Keratinocyte (primary cell): ENCODE measurements at regions not wholly inside any gene's neighbourhood (a gene's known extent, or its start where the extent isn't known, plus 50 kb on each side); places are given as distances from the start of the nearest gene placed in this dataset.

ENCODE experiments used
- DNase-seq: peaks from one replicate; pipeline ENCODE4 v3.0.0-alpha.2; 2011; ENCODE audit warnings: low read depth, missing footprints, low spot score
- FAIRE-seq: peaks from 2 replicates; lab custom pipeline; 2011; peaks lifted over from hg19 to GRCh38; lab: Jason Lieb, UNC
- H2AFZ ChIP-seq: 2 replicates; pipeline ENCODE4 v1.6.0; 2012; ENCODE audit warnings: low read length, control low read depth, inconsistent platforms; ENCODE audit not compliant: control insufficient read depth
- H3K27ac ChIP-seq: 2 replicates; pipeline ENCODE4 v1.5.1; 2011; ENCODE audit warnings: low read length; ENCODE audit not compliant: control insufficient read depth, insufficient read depth
- H3K27me3 ChIP-seq: 3 replicates; pipeline ENCODE4 v1.6.0; 2011; ENCODE audit warnings: low read length; ENCODE audit not compliant: control insufficient read depth, insufficient read depth; ENCODE audit errors: extremely low read depth
- H3K36me3 ChIP-seq, 2 experiments: 2 replicates in 1 of 2; 3 replicates in 1 of 2; pipeline ENCODE4 v1.5.1; 2011; ENCODE audit warnings: low read length in 2 of 2, mild to moderate bottlenecking in 1 of 2; ENCODE audit not compliant: control insufficient read depth in 2 of 2, insufficient read depth in 2 of 2; ENCODE audit errors: extremely low read depth in 1 of 2
- H3K4me1 ChIP-seq: 3 replicates; pipeline ENCODE4 v1.5.1; 2011; ENCODE audit warnings: low read length; ENCODE audit not compliant: control insufficient read depth, insufficient read depth; ENCODE audit errors: extremely low read depth
- H3K4me2 ChIP-seq: 3 replicates; pipeline ENCODE4 v1.6.0; 2011; ENCODE audit warnings: low read depth, low read length; ENCODE audit not compliant: control insufficient read depth, insufficient read depth; ENCODE audit errors: extremely low read depth
- H3K4me3 ChIP-seq, 3 experiments: fragments of 200-600 bp in 1 of 3; sonication (generic) in 1 of 3; 2 replicates in 2 of 3; 3 replicates in 1 of 3; pipeline ENCODE4 v1.5.1; 2011 to 2016; ENCODE audit warnings: low read length in 3 of 3, mild to moderate bottlenecking in 3 of 3, control low read depth in 2 of 3, inconsistent platforms in 1 of 3, low read depth in 1 of 3, mixed read lengths in 1 of 3, mixed run types in 1 of 3, moderate library complexity in 1 of 3; ENCODE audit not compliant: control insufficient read depth in 2 of 3, insufficient read depth in 2 of 3; ENCODE audit errors: extremely low read depth in 1 of 3
- H3K79me2 ChIP-seq: 2 replicates; pipeline ENCODE4 v1.6.0; 2012; ENCODE audit warnings: low read length; ENCODE audit not compliant: control insufficient read depth, insufficient read depth
- H3K9ac ChIP-seq: 3 replicates; pipeline ENCODE4 v1.6.0; 2011; ENCODE audit warnings: low read length; ENCODE audit not compliant: control insufficient read depth, insufficient read depth; ENCODE audit errors: extremely low read depth
- H3K9me1 ChIP-seq: 3 replicates; pipeline ENCODE4 v1.6.0; 2011; ENCODE audit warnings: low read length; ENCODE audit not compliant: control insufficient read depth, insufficient read depth; ENCODE audit errors: extremely low read depth
- H3K9me3 ChIP-seq: 2 replicates; pipeline ENCODE4 v1.5.1; 2012; ENCODE audit warnings: low read depth, low read length; ENCODE audit not compliant: control insufficient read depth
- H4K20me1 ChIP-seq: 3 replicates; pipeline ENCODE4 v1.6.0; 2011; ENCODE audit warnings: low read length; ENCODE audit not compliant: control insufficient read depth, insufficient read depth; ENCODE audit errors: extremely low read depth
- CTCF ChIP-seq, 3 experiments: IDR thresholded peaks in 1 of 3; conservative IDR thresholded peaks in 1 of 3; optimal IDR thresholded peaks in 1 of 3; 2 replicates in 2 of 3; 3 replicates in 1 of 3; pipeline versions ENCODE3 to v1.5.1; 2011; ENCODE audit warnings: low read length in 3 of 3, mild to moderate bottlenecking in 3 of 3, moderate library complexity in 2 of 3, control low read depth in 1 of 3, inconsistent platforms in 1 of 3; ENCODE audit not compliant: insufficient read depth in 2 of 3; ENCODE audit errors: extremely low read depth in 1 of 3
- EZH2 ChIP-seq: IDR thresholded peaks from one replicate; pipeline ENCODE4 v1.6.1; 2012; ENCODE audit warnings: inconsistent platforms, mild to moderate bottlenecking, low read length, moderate library complexity
- dilution Hi-C: fragments of 300-500 bp; cut with MboI; formaldehyde crosslinking; loops from one replicate; pipeline ENCODE4 v1.7.0; 2020; ENCODE audit warnings: low sequenced_read_pairs; ENCODE audit not compliant: extremely low pct_ligation_motif_present

- Histone ChIP-seq H4K20me1 (no peaks in the 10 kb centered on the region), H3K36me3 (no peaks in the 10 kb centered on the region), H3K27ac (no peak overlapping the region), H3K9me1 (no peaks in the 10 kb centered on the region), H3K4me1 (no peaks in the 10 kb centered on the region), H3K4me2 (no peak overlapping the region), H2AFZ (no peak overlapping the region), H3K79me2 (no peaks in the 10 kb centered on the region), H3K9ac (no peak overlapping the region), H3K4me3 (no peak overlapping the region), H3K9me3 (no peaks in the 10 kb centered on the region), H3K27me3 (peaks cover 6% of the 10 kb centered on the region)
- TF ChIP-seq CTCF (optimal IDR thresholded peaks at IDR 0.05 in 1 of 3, IDR thresholded peaks at IDR 0.05 in 1 of 3, conservative IDR thresholded peaks at IDR 0.05 in 1 of 3; ENCODE audit: extremely low read depth in 1 of 3, insufficient read depth in 2 of 3, low read length in 3 of 3) (no peak), EZH2 (no peak)
- DNase-seq, result no peak
- dilution Hi-C loops, result no loop called here
- FAIRE-seq, result peak; percentile 13
These were observed 67.2 kb downstream of the ZBTB18 start for GRCh38 chr1:244118109-244118761.

GRCh38 chr1:244128591-244129383 is 77.7 kb downstream of the ZBTB18 start:
- TF ChIP-seq EZH2 (no peak), CTCF (optimal IDR thresholded peaks at IDR 0.05 in 1 of 3, IDR thresholded peaks at IDR 0.05 in 1 of 3, conservative IDR thresholded peaks at IDR 0.05 in 1 of 3; ENCODE audit: extremely low read depth in 1 of 3, insufficient read depth in 2 of 3, low read length in 3 of 3) (no peak)
- H3K9me3 ChIP-seq, result no peaks in the 10 kb centered on the region

More at GRCh38 chr1:244128591-244129383, 77.7 kb downstream of the ZBTB18 start:
- FAIRE-seq, result no peak
- H4K20me1 ChIP-seq, result no peaks in the 10 kb centered on the region
- H3K4me3 ChIP-seq, result no peak overlapping the region
- no peak overlapping the region for H3K27ac ChIP-seq
- dilution Hi-C loops, result no loop called here
- H3K27me3 ChIP-seq, result no peaks in the 10 kb centered on the region
- no peak overlapping the region for H3K9ac ChIP-seq
- no peaks in the 10 kb centered on the region for H3K79me2 ChIP-seq
- H3K36me3 ChIP-seq, result no peaks in the 10 kb centered on the region
- no peak for DNase-seq
- no peaks in the 10 kb centered on the region for H3K9me1 ChIP-seq
- H3K4me1 ChIP-seq, result no peaks in the 10 kb centered on the region
- H2AFZ ChIP-seq, result no peak overlapping the region
- H3K4me2 ChIP-seq, result no peak overlapping the region
